ENCODE measurements at regions not wholly inside any gene's neighbourhood (a gene's known extent, or its start where the extent isn't known, plus 50 kb on each side); places are given as distances from the start of the nearest gene placed in this dataset.
"Not testable (repeated sequence)": the region's sequence is repeated elsewhere in the genome, so short reads cannot be mapped to it uniquely, and the experiment has no call there.

GRCh38 chr4:112956484-112956896, 93.0 kb upstream of the ANK2 start:
- no peak overlapping the region for H3K27ac ChIP-seq (ENCODE audit: low read depth, low read length)
- H3K9me3 ChIP-seq (ENCODE audit: control insufficient read depth, low read length): peaks cover 7% of the 10 kb centered on the region
- no peak overlapping the region for H3K4me3 ChIP-seq (ENCODE audit: low read length)
- peaks cover 11% of the 10 kb centered on the region for H3K4me1 Mint-ChIP-seq
- peaks cover 5% of the 10 kb centered on the region for H3K4me1 ChIP-seq (ENCODE audit: control insufficient read depth, insufficient read depth, low read length)
- DNase-seq: no peak
- TF ChIP-seq, protein P1, sequence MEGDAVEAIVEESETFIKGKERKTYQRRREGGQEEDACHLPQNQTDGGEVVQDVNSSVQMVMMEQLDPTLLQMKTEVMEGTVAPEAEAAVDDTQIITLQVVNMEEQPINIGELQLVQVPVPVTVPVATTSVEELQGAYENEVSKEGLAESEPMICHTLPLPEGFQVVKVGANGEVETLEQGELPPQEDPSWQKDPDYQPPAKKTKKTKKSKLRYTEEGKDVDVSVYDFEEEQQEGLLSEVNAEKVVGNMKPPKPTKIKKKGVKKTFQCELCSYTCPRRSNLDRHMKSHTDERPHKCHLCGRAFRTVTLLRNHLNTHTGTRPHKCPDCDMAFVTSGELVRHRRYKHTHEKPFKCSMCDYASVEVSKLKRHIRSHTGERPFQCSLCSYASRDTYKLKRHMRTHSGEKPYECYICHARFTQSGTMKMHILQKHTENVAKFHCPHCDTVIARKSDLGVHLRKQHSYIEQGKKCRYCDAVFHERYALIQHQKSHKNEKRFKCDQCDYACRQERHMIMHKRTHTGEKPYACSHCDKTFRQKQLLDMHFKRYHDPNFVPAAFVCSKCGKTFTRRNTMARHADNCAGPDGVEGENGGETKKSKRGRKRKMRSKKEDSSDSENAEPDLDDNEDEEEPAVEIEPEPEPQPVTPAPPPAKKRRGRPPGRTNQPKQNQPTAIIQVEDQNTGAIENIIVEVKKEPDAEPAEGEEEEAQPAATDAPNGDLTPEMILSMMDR (conservative IDR thresholded peaks at IDR 0.05): no peak
- peaks cover 7% of the 10 kb centered on the region for H3K36me3 ChIP-seq (ENCODE audit: control insufficient read depth, insufficient read depth, low read length)
- peaks cover 27% of the 10 kb centered on the region for H3K36me3 Mint-ChIP-seq (ENCODE audit: low read depth)
- H3K27me3 Mint-ChIP-seq (ENCODE audit: insufficient read depth): no peaks in the 10 kb centered on the region
- no peak overlapping the region for H3K27ac Mint-ChIP-seq
- H3K4me3 Mint-ChIP-seq: no peak overlapping the region
- peaks cover 21% of the 10 kb centered on the region for H3K9me3 Mint-ChIP-seq
- 89 to 92% methylated on average over 4 to 6 of the region's 6 CpGs for WGBS, 2 experiments (ENCODE audit: insufficient coverage in 1 of 2, insufficient read length in 1 of 2)
- H3K9ac ChIP-seq (ENCODE audit: extremely low read depth, low read length, poor library complexity, severe bottlenecking): no peak overlapping the region
- H3K27me3 ChIP-seq (ENCODE audit: control insufficient read depth, insufficient read depth, low read length, poor library complexity, severe bottlenecking): no peaks in the 10 kb centered on the region

GRCh38 chr4:112957764-112958163, 91.7 kb upstream of the ANK2 start:
- not testable (repeated sequence) for H3K27me3 Mint-ChIP-seq (ENCODE audit: insufficient read depth); DNase-seq

GRCh38 chr4:112966701-112967488, 82.6 kb upstream of the ANK2 start:
- Histone ChIP-seq H3K27me3 (ENCODE audit: control insufficient read depth, insufficient read depth, low read length, poor library complexity, severe bottlenecking) (no peaks in the 10 kb centered on the region), H3K4me3 (ENCODE audit: low read length) (peak overlapping the region; percentile 22), H3K9ac (ENCODE audit: extremely low read depth, low read length, poor library complexity, severe bottlenecking) (no peak overlapping the region), H3K36me3 (ENCODE audit: control insufficient read depth, insufficient read depth, low read length) (peaks cover 19% of the 10 kb centered on the region), H3K4me1 (ENCODE audit: control insufficient read depth, insufficient read depth, low read length) (no peaks in the 10 kb centered on the region), H3K27ac (ENCODE audit: low read depth, low read length) (no peak overlapping the region), H3K9me3 (ENCODE audit: control insufficient read depth, low read length) (peaks cover 8% of the 10 kb centered on the region)
- Mint-ChIP-seq H3K27ac (no peak overlapping the region), H3K36me3 (ENCODE audit: low read depth) (peaks cover 40% of the 10 kb centered on the region), H3K4me1 (peaks cover 6% of the 10 kb centered on the region), H3K4me3 (no peak overlapping the region), H3K9me3 (peaks cover 9% of the 10 kb centered on the region), H3K27me3 (ENCODE audit: insufficient read depth) (no peaks in the 10 kb centered on the region)
- no peak for DNase-seq
- WGBS, 2 experiments (ENCODE audit: insufficient coverage in 1 of 2, insufficient read length in 1 of 2): 80 to 90% methylated on average over 1 to 5 of the region's 5 CpGs
- TF ChIP-seq, protein P1 (conservative IDR thresholded peaks at IDR 0.05): no peak

More at GRCh38 chr4:112957764-112958163, 91.7 kb upstream of the ANK2 start:
- not testable (repeated sequence) for H3K27ac Mint-ChIP-seq; H3K27ac ChIP-seq (ENCODE audit: low read depth, low read length); H3K9ac ChIP-seq (ENCODE audit: extremely low read depth, low read length, poor library complexity, severe bottlenecking); H3K4me1 ChIP-seq (ENCODE audit: control insufficient read depth, insufficient read depth, low read length); H3K4me3 ChIP-seq (ENCODE audit: low read length); H3K27me3 ChIP-seq (ENCODE audit: control insufficient read depth, insufficient read depth, low read length, poor library complexity, severe bottlenecking); H3K9me3 ChIP-seq (ENCODE audit: control insufficient read depth, low read length); H3K4me1 Mint-ChIP-seq; H3K4me3 Mint-ChIP-seq; H3K36me3 ChIP-seq (ENCODE audit: control insufficient read depth, insufficient read depth, low read length)
- 93 to 95% methylated on average over 4 to 22 of the region's 31 CpGs for WGBS, 2 experiments (ENCODE audit: insufficient coverage in 1 of 2, insufficient read length in 1 of 2)
- H3K9me3 Mint-ChIP-seq: peaks cover 21% of the 10 kb centered on the region
- peaks cover 27% of the 10 kb centered on the region for H3K36me3 Mint-ChIP-seq (ENCODE audit: low read depth)

Data from endodermal cell (in vitro differentiated cells).